Heart left ventricle (tissue), 13 donors: ENCODE measurements at regions not wholly inside any gene's neighbourhood (a gene's known extent, or its start where the extent isn't known, plus 50 kb on each side); places are given as distances from the start of the nearest gene placed in this dataset.

Experiments
- POLR2A ChIP-seq, 2 donors: fragments of 450-650 bp; IDR thresholded peaks; one replicate each; pipeline ENCODE4 v1.6.1; 2017; ENCODE audit warnings: antibody characterized with exemption in 2 of 2, mild to moderate bottlenecking in 2 of 2, moderate library complexity in 2 of 2
- TF ChIP-seq, protein P1 (sequence below), 12 donors: fragments of 200-600 bp; sonication (generic) in 4 of 12; IDR thresholded peaks; one replicate each; pipeline versions ENCODE4 v1.5.0 to v1.8.0; 2018 to 2022; ENCODE audit warnings: antibody characterized with exemption in 12 of 12, mild to moderate bottlenecking in 5 of 12
- donor health status: ischemic (EF 13 %, LVEDD 7.1; RV severe dilation, severe dysfunction).
- donor health status: DM: no; HTN: yes; CAD: no.
- donor health status: DM: no; HTN: no; CAD: no.
- donor health status: ischemic (EF 25% LVEDD 6.9; RV normal size, moderate dysfunction).
- donor health status: ischemic (EF 25% LVEDD 5.7; RV mildly dilated, moderate dysfunction).
- donor health status: ischemic (EF 35%, LVEDD 5.7; RV mildly dilated, moderate dysfunction).
- donor health status: nonischemic (EF 11% LVEDD 7.7; RV severe dilation, severe dysfunction).
- donor health status: DM: yes; HTN: yes; CAD: no.
- donor health status: PGD.
- donor health status: ischemic (EF 29% LVEDD 5.4; RV normal size, mild dysfunction).
- donor health status: nonischemic (EF 23%, LVEDD 6.1; RV moderate dilation, normal function).

DNA sequence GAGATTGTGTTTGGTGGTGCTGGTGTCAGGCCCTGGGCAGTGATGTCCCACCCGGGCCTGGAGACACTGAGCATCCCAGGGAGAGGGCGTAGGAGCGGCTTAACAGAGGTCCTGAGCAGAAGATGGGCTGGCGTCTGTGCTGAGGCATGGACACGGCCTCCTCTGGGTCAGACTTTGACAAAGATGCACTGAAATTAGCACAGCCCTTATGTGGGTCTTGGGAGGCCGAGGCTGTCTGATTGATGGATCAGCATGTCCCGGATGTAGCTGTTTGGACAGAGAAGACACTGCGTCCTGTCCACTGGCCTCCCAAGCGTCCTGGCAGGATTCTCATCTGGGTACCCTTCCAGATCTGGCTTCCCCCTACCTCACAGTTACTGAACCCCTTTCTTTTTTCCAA is 159.4 kb downstream of the ANKRD30B start:
- TF ChIP-seq, protein P1, sequence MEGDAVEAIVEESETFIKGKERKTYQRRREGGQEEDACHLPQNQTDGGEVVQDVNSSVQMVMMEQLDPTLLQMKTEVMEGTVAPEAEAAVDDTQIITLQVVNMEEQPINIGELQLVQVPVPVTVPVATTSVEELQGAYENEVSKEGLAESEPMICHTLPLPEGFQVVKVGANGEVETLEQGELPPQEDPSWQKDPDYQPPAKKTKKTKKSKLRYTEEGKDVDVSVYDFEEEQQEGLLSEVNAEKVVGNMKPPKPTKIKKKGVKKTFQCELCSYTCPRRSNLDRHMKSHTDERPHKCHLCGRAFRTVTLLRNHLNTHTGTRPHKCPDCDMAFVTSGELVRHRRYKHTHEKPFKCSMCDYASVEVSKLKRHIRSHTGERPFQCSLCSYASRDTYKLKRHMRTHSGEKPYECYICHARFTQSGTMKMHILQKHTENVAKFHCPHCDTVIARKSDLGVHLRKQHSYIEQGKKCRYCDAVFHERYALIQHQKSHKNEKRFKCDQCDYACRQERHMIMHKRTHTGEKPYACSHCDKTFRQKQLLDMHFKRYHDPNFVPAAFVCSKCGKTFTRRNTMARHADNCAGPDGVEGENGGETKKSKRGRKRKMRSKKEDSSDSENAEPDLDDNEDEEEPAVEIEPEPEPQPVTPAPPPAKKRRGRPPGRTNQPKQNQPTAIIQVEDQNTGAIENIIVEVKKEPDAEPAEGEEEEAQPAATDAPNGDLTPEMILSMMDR (IDR thresholded peaks at IDR 0.05): no peak
- no peak for TF ChIP-seq POLR2A (IDR thresholded peaks at IDR 0.05)
